Thymus (tissue), 11 donors: ENCODE measurements at regions not wholly inside any gene's neighbourhood (a gene's known extent, or its start where the extent isn't known, plus 50 kb on each side); places are given as distances from the start of the nearest gene placed in this dataset.
"Not testable (repeated sequence)": the region's sequence is repeated elsewhere in the genome, so short reads cannot be mapped to it uniquely, and the experiment has no call there.

Experiments used
- DNase-seq, 9 donors: peaks; one replicate each; pipeline ENCODE4 v3.0.0-alpha.2; 2013; ENCODE audit warnings: low spot score in 9 of 9, low read depth in 6 of 9, missing footprints in 1 of 9
- H3K27ac ChIP-seq, 2 donors: one replicate each; pipeline ENCODE4 v1.5.1; 2013; ENCODE audit warnings: control low read depth in 1 of 2, low read depth in 1 of 2, low read length in 1 of 2, mild to moderate bottlenecking in 1 of 2, moderate library complexity in 1 of 2
- H3K27me3 ChIP-seq, 2 donors: one replicate each; pipeline ENCODE4 v1.5.1; 2013; ENCODE audit warnings: low read length in 1 of 2; ENCODE audit not compliant: control insufficient read depth in 2 of 2, insufficient read depth in 1 of 2
- H3K36me3 ChIP-seq, 2 donors: one replicate each; pipeline ENCODE4 v1.5.1; 2013; ENCODE audit warnings: low read length in 1 of 2, mild to moderate bottlenecking in 1 of 2, moderate library complexity in 1 of 2; ENCODE audit not compliant: control insufficient read depth in 2 of 2, insufficient read depth in 2 of 2
- H3K4me1 ChIP-seq, 2 donors: one replicate each; pipeline ENCODE4 v1.5.1; 2013; ENCODE audit warnings: low read length in 2 of 2; ENCODE audit not compliant: control insufficient read depth in 2 of 2, insufficient read depth in 2 of 2
- H3K4me3 ChIP-seq, 2 donors: one replicate each; pipeline ENCODE4 v1.5.1; 2013; ENCODE audit warnings: low read length in 2 of 2, control low read depth in 1 of 2, mild to moderate bottlenecking in 1 of 2
- H3K9me3 ChIP-seq, 2 donors: one replicate each; pipeline ENCODE4 v1.5.1; 2013; ENCODE audit warnings: low read length in 1 of 2, mild to moderate bottlenecking in 1 of 2; ENCODE audit not compliant: control insufficient read depth in 2 of 2, insufficient read depth in 1 of 2
- WGBS: extraction: QIAGEN DNeasy Blood & Tissue Kit; methylation state at CpG from one replicate; pipeline ENCODE4 v1.1.7; 2013; 5-methylcytosine and 5-hydroxymethylcytosine counted together
- donor health status: healthy.

GRCh38 chr2:45104429-45104828 is 95.2 kb upstream of the SIX2 start:
- no peak overlapping the region for H3K4me3 ChIP-seq
- no peaks in the 10 kb centered on the region for H3K36me3 ChIP-seq
- 95% methylated on average over 3 of the region's 3 CpGs for WGBS
- no peaks in the 10 kb centered on the region for H3K9me3 ChIP-seq
- no peaks in the 10 kb centered on the region for H3K4me1 ChIP-seq
- H3K27me3 ChIP-seq = no peaks in the 10 kb centered on the region
- H3K27ac ChIP-seq = no peak overlapping the region
- DNase-seq = no peak

GRCh38 chr2:45103351-45104345 is 94.4 kb upstream of the SIX2 start:
- Histone ChIP-seq H3K9me3 (no peaks in the 10 kb centered on the region), H3K27me3 (no peaks in the 10 kb centered on the region), H3K4me3 (no peak overlapping the region), H3K27ac (no peak overlapping the region), H3K4me1 (no peaks in the 10 kb centered on the region), H3K36me3 (no peaks in the 10 kb centered on the region)
- no peak for DNase-seq
- 98% methylated on average over 8 of the region's 8 CpGs for WGBS

- no peaks in the 10 kb centered on the region for H3K27me3 ChIP-seq
- WGBS = 98% methylated on average over 3 of the region's 3 CpGs
Measured at GRCh38 chr2:45102579-45103117, 93.4 kb upstream of the SIX2 start.

GRCh38 chr2:45102141-45102540 is 92.9 kb upstream of the SIX2 start:
- WGBS = 91% methylated on average over 1 of the region's 1 CpG
- no peaks in the 10 kb centered on the region for H3K36me3 ChIP-seq
- no peak overlapping the region for H3K4me3 ChIP-seq
- no peaks in the 10 kb centered on the region for H3K4me1 ChIP-seq
- no peak for DNase-seq
- no peak overlapping the region for H3K27ac ChIP-seq
- H3K9me3 ChIP-seq = no peaks in the 10 kb centered on the region
- H3K27me3 ChIP-seq = no peaks in the 10 kb centered on the region

More at GRCh38 chr2:45102579-45103117, 93.4 kb upstream of the SIX2 start:
- no peak for DNase-seq
- Histone ChIP-seq H3K36me3 (no peaks in the 10 kb centered on the region), H3K27ac (no peak overlapping the region), H3K9me3 (no peaks in the 10 kb centered on the region), H3K4me3 (no peak overlapping the region), H3K4me1 (no peaks in the 10 kb centered on the region)

GRCh38 chr2:45096996-45097395 is 87.7 kb upstream of the SIX2 start:
- no peak overlapping the region for H3K27ac ChIP-seq
- no peak overlapping the region for H3K4me3 ChIP-seq
- no peaks in the 10 kb centered on the region for H3K9me3 ChIP-seq
- H3K27me3 ChIP-seq = no peaks in the 10 kb centered on the region
- no peaks in the 10 kb centered on the region for H3K4me1 ChIP-seq
- DNase-seq = no peak
- WGBS = 99% methylated on average over 6 of the region's 6 CpGs
- H3K36me3 ChIP-seq = no peaks in the 10 kb centered on the region

- not testable (repeated sequence) for H3K4me1 ChIP-seq, H3K9me3 ChIP-seq, H3K27me3 ChIP-seq, H3K27ac ChIP-seq, DNase-seq, H3K4me3 ChIP-seq, H3K36me3 ChIP-seq
- WGBS = 98% methylated on average over 10 of the region's 10 CpGs
Measured at GRCh38 chr2:45096038-45096437, 86.8 kb upstream of the SIX2 start.

- H3K27me3 ChIP-seq = no peaks in the 10 kb centered on the region
- DNase-seq = no peak
- no peaks in the 10 kb centered on the region for H3K36me3 ChIP-seq
- WGBS = 92% methylated on average over 6 of the region's 6 CpGs
- H3K27ac ChIP-seq = no peak overlapping the region
- H3K4me1 ChIP-seq = no peaks in the 10 kb centered on the region
- no peak overlapping the region for H3K4me3 ChIP-seq
- H3K9me3 ChIP-seq = no peaks in the 10 kb centered on the region
Measured at GRCh38 chr2:45093663-45094062, 84.4 kb upstream of the SIX2 start.

GRCh38 chr2:45093181-45093580 is 83.9 kb upstream of the SIX2 start:
- Histone ChIP-seq H3K27me3 (no peaks in the 10 kb centered on the region), H3K36me3 (no peaks in the 10 kb centered on the region), H3K27ac (no peak overlapping the region), H3K4me1 (no peaks in the 10 kb centered on the region), H3K4me3 (no peak overlapping the region), H3K9me3 (no peaks in the 10 kb centered on the region)
- WGBS = 97% methylated on average over 5 of the region's 5 CpGs
- no peak for DNase-seq

- Histone ChIP-seq H3K4me1 (no peaks in the 10 kb centered on the region), H3K4me3 (no peak overlapping the region), H3K27me3 (no peaks in the 10 kb centered on the region), H3K27ac (no peak overlapping the region), H3K9me3 (no peaks in the 10 kb centered on the region), H3K36me3 (no peaks in the 10 kb centered on the region)
- WGBS = 90% methylated on average over 12 of the region's 12 CpGs
- no peak for DNase-seq
Measured at GRCh38 chr2:45089554-45090261, 80.5 kb upstream of the SIX2 start.
